ENCODE measurements at regions not wholly inside any gene's neighbourhood (a gene's known extent, or its start where the extent isn't known, plus 50 kb on each side); places are given as distances from the start of the nearest gene placed in this dataset.

- TF ChIP-seq CREB1 (IDR thresholded peaks at IDR 0.05) (no peak), CTCF (IDR thresholded peaks at IDR 0.05; ENCODE audit: control extremely low read depth in 1 of 3, insufficient read depth in 1 of 3, low read depth in 1 of 3, low read length in 3 of 3) (no peak), EZH2 (IDR thresholded peaks at IDR 0.05; ENCODE audit: low read depth, low read length, severe bottlenecking) (no peak), EP300 (IDR thresholded peaks at IDR 0.05; ENCODE audit: borderline replicate concordance in 1 of 2, low read depth in 2 of 2, low read length in 2 of 2) (no peak), TCF12 (IDR thresholded peaks at IDR 0.05; ENCODE audit: low read depth, low read length) (no peak), POLR2AphosphoS5 (IDR thresholded peaks at IDR 0.05; ENCODE audit: low read depth, low read length) (no peak), EGR1 (IDR thresholded peaks at IDR 0.05; ENCODE audit: borderline replicate concordance, low read depth, low read length) (no peak), CEBPB (IDR thresholded peaks at IDR 0.05; ENCODE audit: low read depth, low read length) (no peak), POLR2A (IDR thresholded peaks at IDR 0.05; ENCODE audit: control extremely low read depth in 1 of 2, low read depth in 2 of 2, low read length in 2 of 2) (no peak), CBX8 (IDR thresholded peaks at IDR 0.05; ENCODE audit: borderline replicate concordance, low read depth, low read length) (no peak), ZNF274 (IDR thresholded peaks at IDR 0.05; ENCODE audit: borderline replicate concordance, extremely low read depth, low read length) (no peak), TAF7 (optimal IDR thresholded peaks at IDR 0.05; ENCODE audit: borderline replicate concordance, low read depth, low read length) (no peak), BCL11A (IDR thresholded peaks at IDR 0.05; ENCODE audit: low read depth in 2 of 2, low read length in 2 of 2) (no peak)
Measured at GRCh38 chr13:111973605-111974340, 93.2 kb upstream of the SOX1 start.
